NCI-H82 (cell line): ENCODE measurements at regions not wholly inside any gene's neighbourhood (a gene's known extent, or its start where the extent isn't known, plus 50 kb on each side); places are given as distances from the start of the nearest gene placed in this dataset.
"Not testable (repeated sequence)": the region's sequence is repeated elsewhere in the genome, so short reads cannot be mapped to it uniquely, and the experiment has no call there.

Source experiments
- DNase-seq: peaks from one replicate; lab custom pipeline; 2025; lab: John Stamatoyannopoulos, UW

DNA sequence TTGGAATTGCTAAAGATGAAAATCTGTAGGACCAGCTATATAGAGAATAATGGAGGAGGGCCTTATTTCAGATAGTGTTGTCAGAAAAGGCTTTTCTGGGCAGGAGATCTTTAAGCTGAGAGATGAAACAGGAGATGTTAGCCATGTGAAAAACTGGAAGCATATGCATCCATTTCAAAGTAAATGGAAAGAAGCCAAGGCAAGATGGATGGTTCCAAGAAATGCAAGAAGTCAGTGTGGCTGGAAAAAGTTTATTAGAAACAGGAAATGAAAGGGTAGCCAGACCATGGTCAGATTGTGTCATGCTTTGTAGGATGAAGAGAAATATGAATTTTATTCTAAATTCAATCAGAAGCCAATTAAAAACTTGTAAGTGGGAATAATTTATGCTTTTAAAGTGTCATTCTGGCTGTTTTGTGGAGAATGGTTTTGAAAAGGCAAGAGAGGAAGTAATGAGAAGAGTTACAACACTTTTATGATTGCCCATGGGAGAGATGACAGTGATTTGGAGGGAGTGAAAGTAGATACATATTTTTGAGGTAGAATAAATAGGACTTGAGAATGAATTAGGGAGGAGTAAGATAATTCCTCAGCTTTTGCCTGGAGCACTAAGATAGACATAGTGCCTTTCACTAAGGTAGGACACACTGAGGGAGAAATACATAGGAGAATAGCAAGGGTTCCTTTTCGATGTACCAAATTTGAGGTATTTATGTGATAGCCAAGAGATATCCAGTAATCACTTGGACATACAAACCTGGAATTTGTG lies 620.1 kb downstream of the HTR1B start:
- DNase-seq = no peak

DNA sequence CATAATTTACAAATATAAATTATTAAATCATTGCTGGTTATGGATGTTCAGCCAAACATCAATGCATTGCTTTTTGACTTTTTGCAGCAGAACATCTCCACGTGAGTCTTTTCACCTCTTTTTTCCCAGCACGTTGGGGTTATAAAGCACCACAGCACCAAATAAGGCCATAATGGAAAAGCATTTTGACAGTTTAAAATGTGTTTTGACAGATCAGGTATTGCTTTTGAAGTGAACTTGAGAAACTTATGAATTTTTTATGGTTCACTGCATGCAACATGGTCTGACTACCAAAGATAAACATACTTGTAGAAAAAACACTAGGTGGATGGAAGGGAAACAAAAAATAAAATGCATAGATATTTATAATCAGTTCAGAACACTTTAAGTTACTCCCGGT lies 622.4 kb downstream of the HTR1B start:
- no peak for DNase-seq

DNA sequence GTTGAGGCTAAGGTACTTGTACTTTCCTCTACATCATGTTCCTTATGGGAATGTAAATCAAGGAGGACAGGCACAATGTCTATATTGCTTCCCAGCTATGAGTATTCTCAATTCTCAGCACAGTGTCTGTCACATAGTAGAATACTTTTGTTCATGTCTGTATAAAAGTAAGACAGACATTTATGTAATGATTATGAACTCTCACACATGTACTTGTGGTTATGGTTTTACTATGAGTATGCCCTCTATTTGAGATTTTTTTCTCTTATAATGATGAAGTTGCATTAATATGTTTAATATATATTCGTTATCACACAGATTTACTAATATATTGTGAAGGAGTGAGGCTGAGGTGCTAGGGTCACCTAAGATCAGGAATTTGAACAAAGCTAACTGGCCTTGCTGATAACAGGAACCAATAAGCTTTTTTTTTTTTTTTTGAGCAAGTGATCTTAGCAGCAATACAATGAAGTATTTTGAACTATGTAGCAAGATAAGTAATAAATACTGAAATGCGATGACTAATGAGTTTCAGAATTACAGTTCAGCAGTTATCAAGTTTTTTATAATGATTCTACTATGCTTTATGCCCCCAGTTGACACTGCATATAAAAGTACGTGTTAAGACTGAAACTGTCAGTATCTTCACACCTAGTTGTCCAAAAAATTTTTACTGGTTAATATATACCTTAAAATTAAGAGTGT lies 623.1 kb downstream of the HTR1B start:
- DNase-seq = no peak

DNA sequence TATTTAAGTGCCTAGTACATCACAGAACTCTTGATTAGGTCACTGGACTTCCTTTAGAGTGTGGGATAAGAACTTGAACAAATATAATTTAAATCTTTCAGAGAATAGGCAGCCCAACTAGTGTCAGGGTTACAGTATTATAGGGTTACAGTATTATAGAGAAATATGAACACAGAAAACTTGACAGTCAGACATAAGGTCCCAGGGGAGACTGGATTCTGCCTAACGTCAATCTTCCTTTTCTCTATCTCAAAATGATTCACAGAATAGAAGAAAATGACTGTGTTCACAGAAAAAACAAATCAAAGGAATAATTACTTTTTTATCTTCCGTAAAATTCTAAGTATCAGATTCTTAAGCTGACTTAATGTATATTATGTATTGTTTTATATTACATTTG lies 623.8 kb downstream of the HTR1B start:
- no peak for DNase-seq

DNA sequence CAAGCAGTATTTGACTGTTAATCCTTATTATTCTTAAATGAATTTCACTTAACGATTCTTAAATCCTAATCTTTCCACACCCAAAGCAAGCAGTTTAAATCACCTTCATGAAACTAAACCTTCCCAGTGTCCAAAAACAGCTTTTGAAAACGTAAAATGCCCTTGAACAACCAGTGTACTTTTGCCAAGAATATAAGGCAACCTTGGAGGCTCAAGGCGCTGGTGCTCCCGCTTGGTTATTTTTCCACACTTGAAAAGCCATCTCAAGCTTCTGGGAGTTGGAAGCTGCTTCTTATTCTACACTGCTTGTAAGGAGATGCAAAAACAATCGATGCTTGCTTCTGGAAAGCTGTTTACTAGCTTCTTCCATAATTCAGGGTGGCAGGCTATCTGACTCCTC lies 625.7 kb downstream of the HTR1B start:
- no peak for DNase-seq

DNA sequence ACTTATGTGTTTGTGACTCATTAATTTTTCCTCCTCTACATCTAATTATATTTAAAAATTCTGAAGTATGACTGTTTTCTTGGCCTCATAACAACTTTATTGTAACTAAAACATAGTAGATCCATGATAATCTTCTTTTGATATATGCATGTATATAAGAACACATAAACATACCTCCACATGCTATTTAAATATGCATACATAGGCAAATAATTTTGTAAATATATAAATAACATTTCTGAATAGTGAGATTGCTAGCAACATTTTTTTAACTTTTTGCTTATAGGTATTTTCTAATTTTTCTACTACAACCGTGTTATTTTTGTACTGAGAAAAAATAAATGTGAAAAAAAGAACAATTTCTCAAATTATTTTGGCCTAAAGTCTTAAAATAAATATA lies 627.6 kb downstream of the HTR1B start:
- no peak for DNase-seq

DNA sequence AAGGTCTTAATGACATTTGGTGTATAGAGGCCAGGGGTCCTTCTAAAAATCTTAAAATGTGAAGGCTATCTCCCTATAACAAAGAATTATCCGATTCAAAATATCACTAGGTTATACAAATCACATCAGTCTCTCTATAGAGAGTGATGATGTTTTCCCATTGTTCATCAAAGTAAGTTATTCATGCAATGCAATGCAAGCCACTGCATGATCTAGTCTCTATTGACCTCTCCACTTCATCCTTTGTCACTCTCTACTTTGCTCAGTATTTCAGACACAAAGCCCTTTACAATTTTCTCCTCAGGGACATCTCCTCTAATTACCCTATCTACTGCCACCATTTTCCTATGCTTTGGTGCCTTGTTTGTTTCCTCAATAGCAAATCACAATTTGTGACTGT lies 628.0 kb downstream of the HTR1B start:
- no peak for DNase-seq

DNA sequence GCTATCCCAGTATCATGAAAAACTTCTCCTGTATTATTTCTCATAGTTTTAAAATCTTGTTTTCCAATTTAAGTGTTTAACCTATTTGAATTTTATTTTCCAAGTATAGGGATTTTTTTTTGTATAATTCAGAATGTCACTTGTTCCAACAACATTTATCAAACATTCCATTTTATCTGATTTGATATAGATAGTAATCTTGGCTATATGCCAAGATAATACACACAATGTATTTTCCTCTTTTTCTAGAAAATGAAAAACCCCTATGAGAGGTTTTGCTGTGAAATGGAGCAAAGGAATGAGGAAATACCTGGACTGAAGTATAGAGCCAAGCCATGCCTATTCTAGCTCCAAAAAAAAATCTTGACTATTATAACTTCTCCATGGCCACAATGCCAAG lies 628.9 kb downstream of the HTR1B start:
- DNase-seq = no peak

DNA sequence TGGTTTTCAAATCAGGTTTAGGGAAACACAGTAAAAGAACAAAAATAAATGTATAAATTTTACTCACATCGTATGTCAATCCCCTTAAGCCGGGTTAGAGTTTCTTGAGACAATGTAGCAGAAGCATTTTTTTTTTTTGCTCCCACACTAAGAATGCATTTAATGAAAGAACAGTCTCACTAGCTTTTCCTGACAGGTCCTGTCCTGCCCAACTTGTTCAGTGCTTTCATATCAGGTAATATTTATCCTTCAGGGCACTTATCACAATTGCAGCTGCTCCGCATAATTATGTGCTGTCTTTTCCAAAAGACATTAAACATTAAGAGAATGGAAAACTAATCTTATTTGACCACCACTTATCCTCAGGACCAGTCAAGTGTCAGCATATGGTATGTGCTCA lies 632.0 kb downstream of the HTR1B start:
- peak; percentile 16 for DNase-seq

DNA sequence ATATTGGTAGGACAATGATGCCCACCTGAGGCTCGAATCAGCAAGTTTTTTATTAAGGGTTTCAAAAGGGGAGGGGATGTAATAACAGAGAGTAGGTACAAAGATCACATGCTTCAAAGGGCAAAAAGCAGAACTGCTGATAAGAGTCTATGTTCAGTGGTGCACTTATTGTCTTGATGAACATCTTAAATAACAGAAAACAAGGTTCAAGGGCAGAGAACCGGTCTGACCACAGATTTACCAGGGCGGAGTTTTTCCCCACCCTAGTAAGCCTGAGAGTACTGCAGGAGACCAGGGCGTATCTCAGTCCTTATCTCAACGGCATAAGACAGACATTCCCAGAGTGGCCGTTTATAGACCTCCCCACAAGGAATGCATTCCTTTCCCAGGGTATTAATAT lies 639.7 kb downstream of the HTR1B start:
- DNase-seq = not testable (repeated sequence)

DNA sequence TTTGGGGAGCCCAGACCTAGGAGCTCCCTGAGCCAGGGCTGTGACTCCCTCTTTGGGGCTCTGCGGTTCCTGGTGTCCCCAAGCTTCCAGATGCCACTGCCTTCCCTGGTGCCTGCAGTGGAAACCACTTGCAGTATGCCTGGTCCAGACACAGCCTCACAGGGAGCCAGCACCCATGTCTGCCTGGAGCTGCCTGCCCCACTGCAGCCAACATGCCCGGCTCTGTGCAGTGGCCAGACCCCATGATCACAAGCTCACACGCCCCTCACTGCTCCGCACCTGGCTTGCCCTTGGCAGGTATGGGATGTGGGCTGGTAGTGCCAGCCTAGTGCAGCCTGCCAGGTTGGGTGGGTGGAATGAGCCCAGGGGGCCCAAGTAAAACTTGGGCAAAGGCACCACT lies 644.8 kb downstream of the HTR1B start:
- no peak for DNase-seq

DNA sequence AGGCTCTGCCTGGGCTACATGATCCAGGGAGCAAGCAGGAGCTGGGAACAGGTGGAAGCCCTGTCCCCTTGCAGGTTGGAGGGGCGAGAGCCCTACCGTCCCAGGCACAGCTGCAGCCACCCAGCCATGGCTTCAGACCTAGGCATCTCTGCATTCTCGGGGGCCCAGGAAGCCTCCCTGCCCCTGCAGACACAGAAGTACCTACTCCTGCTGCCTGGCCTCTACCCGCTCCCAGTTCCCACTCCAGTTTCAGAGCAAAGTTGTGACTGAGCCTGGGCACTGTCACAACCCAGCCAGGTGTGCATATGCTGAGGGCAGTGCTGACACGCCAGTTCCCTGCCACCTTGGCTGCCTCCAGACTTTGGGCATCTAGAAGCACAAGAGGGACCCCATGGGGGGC lies 645.9 kb downstream of the HTR1B start:
- no peak for DNase-seq

DNA sequence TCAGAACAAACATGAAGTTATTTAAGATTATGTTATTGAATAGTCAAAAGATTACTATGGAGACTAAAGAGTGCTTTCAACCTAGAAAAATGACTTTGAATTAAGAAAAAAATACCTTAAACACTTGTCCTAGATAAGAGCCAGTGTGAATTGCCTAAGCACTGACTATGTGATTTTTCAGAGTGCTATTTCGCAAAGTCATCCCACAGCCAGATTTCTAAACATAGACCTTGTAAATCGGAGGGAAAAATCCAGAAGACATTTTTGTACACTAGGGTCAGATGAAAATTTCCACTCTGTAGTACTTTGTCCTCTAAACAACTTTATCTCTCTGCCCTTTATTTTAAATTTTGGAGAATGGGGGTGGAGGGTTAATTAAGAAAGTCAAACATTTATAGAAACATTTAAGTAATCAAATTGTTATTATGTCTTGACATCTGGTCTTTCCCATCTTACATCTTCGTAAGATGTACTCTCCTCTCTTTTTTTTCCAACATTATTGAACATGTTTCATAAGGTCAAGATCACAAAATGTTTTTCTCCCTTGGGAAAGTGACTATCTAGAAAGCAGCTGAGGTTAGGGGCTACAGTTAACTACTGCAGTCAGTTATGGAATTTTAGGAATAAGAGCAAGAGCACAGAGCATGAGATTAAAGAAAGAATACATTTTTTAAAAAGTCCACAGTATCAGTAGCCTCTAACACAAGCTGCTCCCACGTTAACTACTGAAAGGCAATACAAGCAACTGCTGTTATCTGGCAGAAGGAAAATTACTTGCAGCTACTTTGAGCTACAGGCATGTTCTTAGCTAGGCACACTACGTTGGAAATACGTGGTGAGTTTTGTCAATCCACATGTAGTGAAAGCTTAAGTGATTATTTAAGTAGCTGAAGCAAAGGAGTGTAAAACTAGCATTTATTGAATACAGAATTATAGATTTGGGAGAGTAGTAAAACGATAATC lies 648.5 kb downstream of the HTR1B start:
- no peak for DNase-seq

DNA sequence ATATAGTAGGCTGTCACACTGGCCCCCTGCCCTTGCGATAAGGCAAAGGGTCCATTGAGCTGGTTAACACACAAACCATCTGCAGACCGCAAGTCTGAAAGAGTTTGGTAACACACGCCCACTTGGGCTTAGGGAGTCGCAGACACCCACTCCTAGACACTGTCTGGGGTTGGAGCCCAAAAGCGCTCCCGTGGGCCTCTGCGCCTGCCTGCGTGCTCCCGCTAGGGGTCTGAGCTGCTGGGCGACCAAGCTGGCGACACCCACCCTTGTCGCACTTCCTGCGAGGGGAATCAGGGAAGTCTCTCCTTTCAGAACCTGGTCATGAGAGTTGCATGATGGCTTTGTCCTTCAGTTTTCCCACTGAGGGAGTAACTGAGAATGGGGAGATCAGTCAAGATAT lies 653.0 kb downstream of the HTR1B start:
- DNase-seq = no peak

DNA sequence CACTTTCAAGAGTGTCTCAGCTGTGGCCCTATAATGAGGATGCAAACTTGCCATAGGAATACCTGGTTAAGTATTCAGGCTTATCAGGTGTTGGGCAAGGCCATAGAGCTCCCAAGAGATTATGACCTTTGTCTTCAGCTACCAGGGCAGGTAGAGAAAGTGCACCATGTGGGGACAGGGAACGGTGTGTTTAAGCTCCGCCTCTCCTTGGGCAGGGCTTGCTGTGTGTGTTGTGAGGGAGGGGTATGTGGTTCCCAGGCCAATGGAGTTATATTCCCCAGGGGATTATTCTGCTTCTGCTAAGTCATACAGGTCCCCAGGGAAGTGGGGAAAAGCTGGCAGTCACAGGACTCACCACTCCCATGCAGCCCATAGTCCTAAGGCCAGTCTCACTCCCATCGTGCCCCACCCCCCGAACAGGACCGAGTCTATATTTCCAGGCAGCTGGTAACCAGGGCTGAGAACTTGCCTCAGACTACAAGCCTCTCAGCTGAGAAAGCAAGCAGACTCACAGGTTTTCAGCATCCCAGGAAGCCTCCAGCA lies 660.2 kb downstream of the HTR1B start:
- peak; percentile 36 for DNase-seq

DNA sequence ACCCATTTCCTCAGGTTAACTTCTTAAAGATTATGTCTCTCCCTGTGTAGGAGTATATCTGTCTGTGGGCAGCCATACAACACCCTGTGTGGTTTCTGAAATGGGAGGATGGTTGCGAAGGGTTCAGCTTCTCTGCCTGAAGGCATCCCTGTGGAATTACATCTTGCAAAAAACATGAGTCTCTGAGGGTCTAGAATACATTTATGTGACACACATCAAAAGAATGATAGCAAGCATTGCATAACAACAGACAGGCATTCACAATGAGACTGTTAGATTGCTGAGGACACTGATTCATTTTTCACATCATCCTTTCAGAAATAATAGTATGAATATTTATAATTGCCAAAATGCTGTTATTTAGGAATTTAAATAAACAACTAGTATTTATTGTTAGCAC lies 670.9 kb downstream of the HTR1B start:
- DNase-seq = no peak

DNA sequence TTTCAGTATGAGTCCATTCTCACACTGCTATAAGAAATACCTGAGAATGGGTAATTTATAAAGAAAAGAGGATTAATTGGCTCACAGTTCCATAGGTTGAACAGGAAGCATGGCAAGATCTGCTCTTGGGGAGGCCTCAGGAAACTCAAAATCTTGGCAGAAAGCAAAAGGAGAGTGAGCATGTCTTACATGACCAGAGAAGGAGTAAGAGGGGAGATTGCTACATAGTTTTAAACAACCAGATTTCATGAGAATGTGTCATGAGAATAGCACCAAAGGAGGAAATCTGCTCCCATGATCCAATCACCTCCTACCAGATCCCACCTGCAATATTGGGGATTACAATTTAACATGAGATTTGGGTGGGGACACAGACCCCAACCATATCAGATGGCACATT lies 672.4 kb downstream of the HTR1B start:
- DNase-seq = no peak

DNA sequence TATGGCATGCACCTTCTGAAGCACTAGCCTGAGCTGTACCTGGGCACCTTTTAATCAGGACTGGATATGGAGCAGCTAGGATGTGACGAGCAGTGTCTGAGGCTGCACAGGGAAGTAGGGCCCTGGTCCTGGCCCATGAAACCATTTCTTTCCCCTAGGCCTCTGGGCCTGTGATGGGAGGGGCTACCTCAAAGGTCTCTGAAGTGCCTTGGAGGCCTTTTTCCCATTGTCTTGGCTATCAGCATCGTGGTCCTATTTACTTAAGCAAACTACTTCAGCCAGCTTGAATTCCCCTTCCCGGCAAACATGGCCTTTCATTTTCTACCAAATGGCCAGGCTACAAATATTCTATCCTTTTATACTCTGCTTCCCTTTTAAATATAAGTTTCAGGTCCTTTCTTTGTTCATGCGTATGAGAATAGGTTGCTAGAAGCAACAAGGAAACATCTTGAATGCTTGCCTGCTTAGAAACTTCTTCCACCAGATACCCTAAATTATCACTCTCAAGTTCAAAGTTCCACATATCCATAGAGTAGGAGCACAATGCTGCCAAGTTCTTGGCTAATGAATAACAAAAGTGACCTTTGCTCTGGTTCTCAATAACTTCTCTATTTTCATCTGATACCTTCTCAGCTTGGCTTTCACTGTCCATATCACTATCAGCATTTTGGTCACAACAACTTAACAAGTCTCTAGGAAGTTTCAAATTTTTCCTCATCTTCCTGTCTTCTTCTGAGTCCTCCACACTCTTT lies 673.1 kb downstream of the HTR1B start:
- DNase-seq = no peak

DNA sequence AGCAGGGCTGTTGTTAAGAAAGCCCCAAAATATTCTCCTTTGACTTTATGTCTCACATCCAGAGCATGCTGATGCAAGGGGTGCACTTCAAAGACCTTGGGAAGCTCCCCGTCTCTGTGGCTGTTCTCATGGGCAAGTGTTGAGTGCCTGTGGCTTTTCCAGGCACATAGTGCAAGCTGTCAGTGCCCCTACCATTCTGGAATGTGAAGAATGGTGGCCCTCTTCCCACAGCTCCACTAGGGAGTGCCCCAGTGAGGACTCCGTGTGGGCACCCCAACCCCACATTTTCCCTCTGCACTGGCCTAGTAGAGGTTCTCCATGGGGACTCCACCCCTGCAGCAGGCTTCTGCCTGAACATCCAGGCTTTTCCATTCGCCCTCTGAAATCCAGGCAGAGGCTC lies 673.7 kb downstream of the HTR1B start:
- no peak for DNase-seq

DNA sequence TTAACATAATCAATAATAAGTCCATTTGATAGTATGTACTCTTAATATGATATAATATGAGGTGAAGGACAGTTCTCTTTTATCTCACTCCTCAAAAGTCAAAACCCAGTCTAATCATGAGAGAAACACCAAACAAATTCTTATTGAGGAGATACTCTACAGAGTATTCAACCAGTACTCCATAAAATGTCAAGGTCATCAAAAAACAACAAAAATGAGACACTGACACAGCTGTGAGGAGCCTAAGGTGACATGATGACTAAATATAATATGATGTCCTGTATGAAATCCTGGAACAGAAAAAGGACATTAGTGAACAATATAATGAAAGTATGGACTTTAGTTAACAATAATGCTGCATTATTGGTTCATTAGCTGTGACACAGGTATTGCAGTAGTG lies 675.1 kb downstream of the HTR1B start:
- DNase-seq = no peak

DNA sequence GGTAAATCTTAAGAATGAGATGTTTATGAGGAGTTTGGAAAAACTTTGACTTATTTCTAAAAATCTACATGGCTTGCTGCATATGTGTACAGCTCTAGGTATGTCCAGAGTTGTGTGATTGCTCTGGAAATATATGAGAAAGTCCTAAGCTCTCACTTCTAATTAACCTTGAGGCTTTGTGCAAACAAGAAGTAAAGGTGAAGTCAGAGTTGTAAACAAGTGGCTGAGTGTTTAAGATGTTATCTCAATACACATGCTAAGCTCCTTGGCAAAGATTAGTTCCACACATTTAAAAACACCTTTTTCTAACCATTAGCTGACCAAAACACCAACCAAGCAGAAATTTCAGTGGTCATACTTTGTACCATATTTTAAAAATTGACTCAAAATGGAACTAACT lies 684.2 kb downstream of the HTR1B start:
- DNase-seq = no peak

DNA sequence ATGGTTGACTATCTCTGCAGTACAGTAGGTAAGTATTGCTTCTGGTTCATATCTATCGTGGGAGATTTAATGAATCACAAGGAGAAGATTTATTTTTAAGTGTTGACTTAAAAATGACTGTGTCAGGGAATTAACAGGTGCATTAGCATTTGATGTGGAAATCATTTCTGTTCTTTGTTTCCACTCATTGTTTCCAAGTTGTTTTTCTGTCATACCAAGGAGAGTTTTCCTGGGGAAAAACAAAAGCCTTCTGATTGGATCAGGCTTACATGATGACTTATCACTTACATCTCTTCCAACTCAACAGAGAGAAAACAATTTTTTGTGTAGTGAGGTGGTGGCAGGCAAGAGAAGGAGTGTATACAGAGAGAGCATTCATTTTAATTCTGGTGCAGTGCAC lies 686.4 kb downstream of the HTR1B start:
- no peak for DNase-seq
